ENCODE measurements at regions not wholly inside any gene's neighbourhood (a gene's known extent, or its start where the extent isn't known, plus 50 kb on each side); places are given as distances from the start of the nearest gene placed in this dataset.
"Not testable (repeated sequence)": the region's sequence is repeated elsewhere in the genome, so short reads cannot be mapped to it uniquely, and the experiment has no call there.

DNA sequence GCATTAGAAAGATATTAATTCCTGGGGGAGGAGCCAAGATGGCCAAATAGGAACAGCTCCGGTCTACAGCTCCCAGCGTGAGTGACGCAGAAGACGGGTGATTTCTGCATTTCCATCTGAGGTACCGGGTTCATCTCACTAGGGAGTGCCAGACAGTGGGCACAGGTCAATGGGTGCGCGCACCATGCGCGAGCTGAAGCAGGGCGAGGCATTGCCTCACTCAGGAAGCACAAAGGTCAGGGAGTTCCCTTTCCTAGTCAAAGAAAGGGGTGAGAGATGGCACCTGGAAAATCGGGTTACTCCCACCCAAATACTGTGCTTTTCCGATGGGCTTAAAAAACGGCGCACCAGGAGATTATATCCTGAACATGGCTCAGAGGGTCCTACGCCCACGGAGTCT is 68.0 kb upstream of the SNX19 start:
- not testable (repeated sequence) for TF ChIP-seq CTCF, POLR2A (IDR thresholded peaks at IDR 0.05)
